PC-9 (cell line): ENCODE measurements at regions not wholly inside any gene's neighbourhood (a gene's known extent, or its start where the extent isn't known, plus 50 kb on each side); places are given as distances from the start of the nearest gene placed in this dataset.

Source experiments
- BruUV-seq: library from RNA; stranded (reverse); fragments of 400-500 nt; replicated peaks from 2 replicates; lab custom pipeline; 2021; lab: Mats Ljungman, UMichigan
- CTCF ChIA-PET: fragments of 300-600 bp; sonication (Branson Sonifier 250); formaldehyde crosslinking; loops from one replicate; lab custom pipeline; 2022; ENCODE audit warnings: antibody characterized with exemption; lab: Charles Lee
- POLR2A ChIA-PET: fragments of 300-600 bp; sonication (Branson Sonifier 250); formaldehyde crosslinking; loops from one replicate; lab custom pipeline; 2022; ENCODE audit warnings: antibody characterized with exemption; ENCODE audit not compliant: unreplicated experiment; lab: Charles Lee
- DNase-seq, 2 experiments: peaks; one replicate each; pipeline versions ENCODE4 v3.0.0 to v3.0.0-alpha.2; 2015 to 2022; ENCODE audit warnings: mixed read lengths in 1 of 2
- H2AFZ ChIP-seq: fragments of 200-600 bp; sonication (generic); 2 replicates; pipeline ENCODE4 v1.8.1; 2017; ENCODE audit warnings: antibody characterized with exemption
- H3F3A ChIP-seq: fragments of 200-600 bp; sonication (generic); 2 replicates; pipeline ENCODE4 v1.8.1; 2017; ENCODE audit warnings: antibody characterized with exemption, mild to moderate bottlenecking, low read depth; ENCODE audit not compliant: insufficient read depth
- H3K27ac ChIP-seq: fragments of 200-600 bp; sonication (generic); 2 replicates; pipeline ENCODE4 v1.6.1; 2016; ENCODE audit warnings: mixed run types
- H3K27me3 ChIP-seq: fragments of 200-600 bp; sonication (generic); 2 replicates; pipeline ENCODE4 v1.6.1; 2016; ENCODE audit warnings: low read depth, mixed run types; ENCODE audit not compliant: insufficient read depth
- H3K36me3 ChIP-seq: fragments of 200-600 bp; sonication (generic); 2 replicates; pipeline ENCODE4 v1.6.1; 2016; ENCODE audit warnings: low read depth, mixed run types
- H3K4me1 ChIP-seq: fragments of 200-600 bp; sonication (generic); replicated peaks from 2 replicates; pipeline ENCODE4 v1.6.1; 2016; ENCODE audit warnings: mixed run types; ENCODE audit not compliant: insufficient read depth
- H3K4me2 ChIP-seq: fragments of 200-600 bp; sonication (generic); 2 replicates; pipeline ENCODE4 v1.6.1; 2017; ENCODE audit warnings: mixed run types
- H3K4me3 ChIP-seq: fragments of 200-600 bp; sonication (generic); 2 replicates; pipeline ENCODE4 v1.6.1; 2016; ENCODE audit warnings: mixed run types
- H3K79me2 ChIP-seq: fragments of 200-600 bp; sonication (generic); 2 replicates; pipeline ENCODE4 v1.6.1; 2017; ENCODE audit warnings: low read depth, mixed run types
- H3K9me2 ChIP-seq: fragments of 200-600 bp; sonication (generic); 2 replicates; pipeline ENCODE4 v1.8.1; 2017; ENCODE audit warnings: mild to moderate bottlenecking; ENCODE audit not compliant: insufficient read depth
- H3K9me3 ChIP-seq: fragments of 200-600 bp; sonication (generic); 2 replicates; pipeline ENCODE4 v1.8.1; 2016; ENCODE audit warnings: low read depth; ENCODE audit not compliant: insufficient read depth
- H4K20me1 ChIP-seq: fragments of 200-600 bp; sonication (generic); 2 replicates; pipeline ENCODE4 v1.8.1; 2017; ENCODE audit not compliant: insufficient read depth
- EZH2 ChIP-seq: fragments of 200-600 bp; sonication (generic); IDR thresholded peaks from 2 replicates; pipeline ENCODE4 v1.8.0; 2017; ENCODE audit warnings: antibody characterized with exemption, low read depth
- intact Hi-C: fragments of 100-400 bp; cut with micrococcal nuclease; formaldehyde crosslinking; loops from one replicate; pipeline ENCODE4 v1.10.0; 2022; ENCODE audit not compliant: unreplicated experiment
- TF ChIP-seq, protein P1 (sequence below): fragments of 200-600 bp; sonication (generic); conservative IDR thresholded peaks from 2 replicates; pipeline ENCODE4 v1.6.1; 2017; ENCODE audit warnings: mixed run types, antibody characterized with exemption, mild to moderate bottlenecking, moderate library complexity

DNA sequence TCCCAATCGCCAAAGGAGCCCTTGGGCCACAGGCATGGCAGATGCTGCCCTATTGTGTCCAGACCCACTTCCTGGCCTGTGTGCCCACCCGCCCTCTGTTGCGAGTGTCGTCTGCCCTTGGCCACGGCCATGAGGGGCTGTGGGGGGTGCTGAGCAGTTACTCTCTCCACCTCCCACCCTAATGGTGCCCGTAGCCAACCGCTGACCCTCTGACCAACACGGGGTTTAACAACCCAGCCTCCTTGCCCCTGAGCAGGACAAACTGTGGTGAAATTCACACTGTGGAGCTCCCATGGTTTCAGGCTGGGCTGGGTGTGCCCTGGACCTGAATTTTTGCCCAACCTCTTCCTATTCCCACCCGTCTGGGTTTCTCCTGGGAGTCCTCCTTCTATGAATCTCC is 145.7 kb upstream of the HDAC4 start:
- no TSS peak for BruUV-seq
- no peaks in the 10 kb centered on the region for H3K79me2 ChIP-seq
- no peak overlapping the region for H3K4me3 ChIP-seq
- CTCF ChIA-PET, result no interaction called here
- no peak overlapping the region for H3K4me2 ChIP-seq
- intact Hi-C loops, result no loop called here
- H3K9me3 ChIP-seq, result no peaks in the 10 kb centered on the region
- no peaks in the 10 kb centered on the region for H3K36me3 ChIP-seq
- no peak for DNase-seq
- no peak for TF ChIP-seq EZH2
- TF ChIP-seq, protein P1, sequence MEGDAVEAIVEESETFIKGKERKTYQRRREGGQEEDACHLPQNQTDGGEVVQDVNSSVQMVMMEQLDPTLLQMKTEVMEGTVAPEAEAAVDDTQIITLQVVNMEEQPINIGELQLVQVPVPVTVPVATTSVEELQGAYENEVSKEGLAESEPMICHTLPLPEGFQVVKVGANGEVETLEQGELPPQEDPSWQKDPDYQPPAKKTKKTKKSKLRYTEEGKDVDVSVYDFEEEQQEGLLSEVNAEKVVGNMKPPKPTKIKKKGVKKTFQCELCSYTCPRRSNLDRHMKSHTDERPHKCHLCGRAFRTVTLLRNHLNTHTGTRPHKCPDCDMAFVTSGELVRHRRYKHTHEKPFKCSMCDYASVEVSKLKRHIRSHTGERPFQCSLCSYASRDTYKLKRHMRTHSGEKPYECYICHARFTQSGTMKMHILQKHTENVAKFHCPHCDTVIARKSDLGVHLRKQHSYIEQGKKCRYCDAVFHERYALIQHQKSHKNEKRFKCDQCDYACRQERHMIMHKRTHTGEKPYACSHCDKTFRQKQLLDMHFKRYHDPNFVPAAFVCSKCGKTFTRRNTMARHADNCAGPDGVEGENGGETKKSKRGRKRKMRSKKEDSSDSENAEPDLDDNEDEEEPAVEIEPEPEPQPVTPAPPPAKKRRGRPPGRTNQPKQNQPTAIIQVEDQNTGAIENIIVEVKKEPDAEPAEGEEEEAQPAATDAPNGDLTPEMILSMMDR, result no peak
- H3K4me1 ChIP-seq, result no peaks in the 10 kb centered on the region
- H2AFZ ChIP-seq, result no peak overlapping the region
- POLR2A ChIA-PET, result no interaction called here
- H4K20me1 ChIP-seq, result no peaks in the 10 kb centered on the region
- H3F3A ChIP-seq, result no peaks in the 10 kb centered on the region
- no peak overlapping the region for H3K27ac ChIP-seq
- peaks cover 99% of the 10 kb centered on the region for H3K27me3 ChIP-seq
- H3K9me2 ChIP-seq, result no peaks in the 10 kb centered on the region

DNA sequence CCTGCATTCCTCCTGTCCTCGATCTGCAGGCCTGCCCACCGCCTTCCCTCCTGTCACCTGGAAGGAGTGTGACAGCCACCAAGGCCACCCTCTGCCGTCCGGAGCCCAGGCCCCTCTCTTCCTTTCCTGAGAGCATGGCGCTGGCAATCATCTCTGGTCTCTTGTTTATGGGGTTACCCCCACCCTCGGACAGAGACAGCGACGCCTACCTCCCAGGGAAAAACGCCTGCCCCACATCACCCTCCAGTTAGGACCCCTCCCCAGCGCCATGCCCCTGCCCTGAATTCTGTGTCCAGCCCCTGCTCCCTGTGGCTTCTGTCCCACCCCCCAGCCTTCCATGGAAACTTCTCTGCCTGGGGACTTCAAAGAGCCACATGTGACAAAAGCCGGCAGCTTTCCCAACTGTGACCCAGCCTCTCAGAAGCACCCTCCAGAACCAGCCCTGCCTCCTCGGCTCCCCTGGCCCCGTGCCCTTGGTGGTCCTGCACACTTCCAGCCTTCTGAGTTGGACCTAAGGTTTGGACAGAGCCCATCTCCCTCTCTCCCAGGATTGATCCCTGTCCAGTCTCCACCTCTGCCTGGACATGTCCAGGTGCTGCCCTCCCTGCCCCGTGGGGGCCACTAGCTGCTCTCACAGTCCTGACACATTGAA is 145.0 kb upstream of the HDAC4 start:
- ChIA-PET POLR2A (no interaction called here), CTCF (no interaction called here)
- H3K79me2 ChIP-seq, result no peaks in the 10 kb centered on the region
- H3K27ac ChIP-seq, result no peak overlapping the region
- no peaks in the 10 kb centered on the region for H4K20me1 ChIP-seq
- H3K27me3 ChIP-seq, result peaks cover 99% of the 10 kb centered on the region
- H3K9me3 ChIP-seq, result no peaks in the 10 kb centered on the region
- no peaks in the 10 kb centered on the region for H3K4me1 ChIP-seq
- no peaks in the 10 kb centered on the region for H3K36me3 ChIP-seq
- H2AFZ ChIP-seq, result no peak overlapping the region
- intact Hi-C loops, result no loop called here
- H3K4me3 ChIP-seq, result no peak overlapping the region
- no peak for TF ChIP-seq EZH2
- TF ChIP-seq, protein P1, result no peak
- no TSS peak for BruUV-seq
- no peak for DNase-seq
- no peaks in the 10 kb centered on the region for H3F3A ChIP-seq
- H3K9me2 ChIP-seq, result no peaks in the 10 kb centered on the region
- H3K4me2 ChIP-seq, result no peak overlapping the region

DNA sequence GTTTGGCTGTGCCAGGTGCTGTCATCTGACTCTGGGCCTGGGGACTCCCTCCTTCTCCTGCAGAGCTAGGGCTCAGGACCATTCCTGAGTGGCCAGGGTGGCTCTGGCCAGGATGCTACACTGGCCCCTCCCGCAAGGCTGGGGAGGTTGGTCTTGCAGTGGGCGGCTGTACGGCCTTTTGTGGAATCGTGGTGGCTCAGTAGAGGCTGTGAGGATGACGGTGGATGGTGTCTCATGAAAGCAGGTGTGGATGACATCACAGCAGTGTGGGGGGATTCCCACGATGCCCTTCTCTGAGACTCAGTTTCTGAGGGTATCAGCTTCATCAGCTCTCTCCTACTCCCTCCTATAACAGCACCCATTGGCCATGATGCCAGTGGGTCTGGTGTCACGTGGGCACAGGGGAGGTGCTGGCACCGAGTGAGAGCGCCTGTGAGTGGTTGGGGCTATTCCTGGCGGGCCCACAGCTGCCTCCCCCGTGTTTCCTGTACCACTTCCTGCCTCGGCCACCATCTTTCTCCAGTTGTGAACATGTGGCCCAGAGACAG is 144.2 kb upstream of the HDAC4 start:
- H4K20me1 ChIP-seq, result no peaks in the 10 kb centered on the region
- H3K4me2 ChIP-seq, result no peak overlapping the region
- H3K27ac ChIP-seq, result no peak overlapping the region
- H3K27me3 ChIP-seq, result peaks cover 99% of the 10 kb centered on the region
- no peaks in the 10 kb centered on the region for H3K4me1 ChIP-seq
- intact Hi-C loops, result loop anchor here (5.0 kb wide), 1 partner anchor 107 kb away; no protein-coding TSS in a partner anchor
- no peaks in the 10 kb centered on the region for H3K9me2 ChIP-seq
- no peak overlapping the region for H2AFZ ChIP-seq
- H3K9me3 ChIP-seq, result no peaks in the 10 kb centered on the region
- DNase-seq, result no peak
- H3F3A ChIP-seq, result no peaks in the 10 kb centered on the region
- BruUV-seq, result no TSS peak
- ChIA-PET POLR2A (no interaction called here), CTCF (no interaction called here)
- no peak overlapping the region for H3K4me3 ChIP-seq
- no peaks in the 10 kb centered on the region for H3K79me2 ChIP-seq
- no peaks in the 10 kb centered on the region for H3K36me3 ChIP-seq
- TF ChIP-seq, protein P1, result no peak
- TF ChIP-seq EZH2, result no peak
